Stimulated activated CD8-positive, alpha-beta memory T cell treated with anti-CD3 and anti-CD28 coated beads, Interleukin-4, amount 100 ng/mL, for 24 hours (primary cell): ENCODE measurements at regions not wholly inside any gene's neighbourhood (a gene's known extent, or its start where the extent isn't known, plus 50 kb on each side); places are given as distances from the start of the nearest gene placed in this dataset.

Source experiments
- DNase-seq: peaks from one replicate; pipeline ENCODE4 v3.0.0-alpha.2; 2020; ENCODE audit warnings: low read depth

- DNase-seq, result no peak
Observed at GRCh38 chr9:89883401-89884341, 278.9 kb downstream of the GADD45G start.

DNA sequence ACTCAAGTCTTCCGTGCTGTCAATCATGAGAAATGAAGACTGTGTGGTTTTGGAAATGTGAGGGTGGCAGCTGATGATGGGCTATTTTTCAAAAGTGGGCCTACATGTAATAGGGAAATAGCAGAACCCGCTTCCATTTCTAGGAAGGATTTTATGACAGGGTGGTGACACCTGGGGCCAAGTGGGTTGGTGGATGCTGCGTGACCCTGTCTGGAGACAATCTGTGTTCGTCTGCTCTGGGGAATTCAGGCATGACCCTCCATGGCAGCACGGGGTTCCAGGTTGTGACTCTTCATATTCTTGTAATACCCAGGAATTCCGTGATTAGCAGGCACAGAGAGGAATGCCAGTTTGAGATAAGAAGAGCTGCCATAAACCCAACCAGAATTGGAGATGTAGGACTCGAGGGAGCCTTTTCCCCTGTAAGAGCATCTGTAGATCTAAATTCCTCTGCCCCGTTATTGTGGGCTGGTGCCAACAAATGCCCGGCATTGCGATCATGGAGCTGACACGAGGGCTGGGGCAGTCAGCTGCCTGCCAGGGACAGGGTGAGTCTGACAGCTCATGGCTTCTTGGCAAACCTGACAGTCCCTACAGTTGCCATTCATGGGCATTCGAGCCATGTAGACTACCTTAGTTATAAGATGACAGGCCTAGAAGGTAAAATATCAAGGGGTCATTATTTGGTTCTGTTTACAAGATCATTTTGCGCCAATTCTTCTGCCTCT is 279.7 kb downstream of the GADD45G start:
- no peak for DNase-seq

DNA sequence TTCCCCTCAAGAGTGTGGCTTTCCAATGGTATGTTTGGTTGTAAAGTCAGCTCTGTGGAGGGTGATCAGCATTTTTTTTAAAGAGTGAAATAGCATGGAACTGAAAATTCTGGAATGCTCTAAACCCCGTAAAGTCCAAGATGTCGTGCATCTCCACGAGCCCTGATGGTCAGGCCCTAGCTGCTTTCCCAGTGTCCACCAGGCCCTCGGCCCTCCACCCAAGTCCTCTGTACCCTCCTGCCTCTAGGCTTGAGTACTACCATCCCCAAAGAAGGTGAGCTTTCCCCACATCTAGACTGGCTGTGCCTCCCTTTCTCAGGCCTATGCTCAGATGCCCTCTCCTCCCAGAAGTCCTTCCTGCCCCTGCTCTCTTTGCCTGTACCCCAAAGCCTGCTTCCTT is 280.3 kb downstream of the GADD45G start:
- DNase-seq, result no peak

- DNase-seq, result no peak
Observed at GRCh38 chr9:89886281-89886700, 281.5 kb downstream of the GADD45G start.

- no peak for DNase-seq
Observed at GRCh38 chr9:89887286-89887685, 282.5 kb downstream of the GADD45G start.

DNA sequence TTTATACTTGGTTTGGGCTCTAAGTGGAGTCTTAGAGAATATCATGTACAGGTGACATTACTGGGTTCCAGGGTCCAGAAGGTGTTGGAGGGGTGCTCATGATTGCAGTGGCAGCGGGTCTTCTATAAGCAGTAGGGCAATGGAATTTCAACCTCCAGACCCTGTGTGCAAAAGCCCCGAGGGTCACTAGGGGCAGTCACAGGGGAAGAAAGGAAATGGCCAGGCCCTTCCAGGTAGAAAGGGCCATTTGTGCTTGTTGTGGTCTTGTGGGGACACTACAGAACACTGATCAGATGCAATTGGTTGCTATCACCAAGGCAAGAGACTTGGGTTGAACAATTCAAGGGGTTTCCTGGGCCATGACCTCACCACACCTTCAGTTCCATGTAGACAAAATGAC is 283.4 kb downstream of the GADD45G start:
- DNase-seq, result no peak

DNA sequence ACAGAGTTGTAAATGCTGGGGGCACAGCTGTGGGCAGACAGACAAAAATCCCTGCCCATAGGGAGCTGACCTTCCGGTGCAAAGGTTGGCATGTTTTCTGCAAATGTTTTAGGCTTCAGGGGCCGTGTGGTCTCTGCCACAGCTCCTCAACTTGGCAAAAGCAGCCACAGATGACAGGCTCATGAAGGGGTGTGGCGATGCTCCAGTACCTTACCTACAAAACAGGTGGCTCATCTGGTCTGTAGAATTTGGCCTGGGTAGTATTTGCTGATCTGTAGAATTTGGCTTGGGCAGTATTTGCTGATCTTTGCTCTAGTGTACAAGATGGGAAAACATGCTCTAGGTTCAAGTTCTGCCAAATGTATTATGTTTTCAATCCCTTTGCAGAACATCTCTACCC is 283.9 kb downstream of the GADD45G start:
- DNase-seq, result no peak

GRCh38 chr9:89889865-89890264 is 285.1 kb downstream of the GADD45G start:
- DNase-seq, result no peak

GRCh38 chr9:89890326-89890980 is 285.6 kb downstream of the GADD45G start:
- no peak for DNase-seq

DNA sequence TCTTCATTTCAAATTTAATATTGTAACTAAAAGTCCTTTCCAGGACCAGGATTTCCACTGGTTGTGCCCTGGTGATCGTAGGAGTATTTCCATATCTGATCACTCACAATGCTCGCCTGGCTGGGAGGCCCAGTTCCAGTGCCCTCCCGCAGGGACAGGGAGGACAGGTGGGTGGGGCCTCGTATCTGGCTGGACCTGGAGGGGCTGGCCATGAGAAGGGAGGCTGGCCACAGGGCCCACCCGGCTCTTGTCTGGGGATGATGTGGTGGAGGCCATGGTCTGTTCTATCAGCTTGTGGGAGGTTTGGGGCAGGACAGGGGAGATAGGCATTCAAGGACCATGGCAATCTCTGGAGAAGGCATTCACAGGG is 286.4 kb downstream of the GADD45G start:
- DNase-seq, result no peak

DNA sequence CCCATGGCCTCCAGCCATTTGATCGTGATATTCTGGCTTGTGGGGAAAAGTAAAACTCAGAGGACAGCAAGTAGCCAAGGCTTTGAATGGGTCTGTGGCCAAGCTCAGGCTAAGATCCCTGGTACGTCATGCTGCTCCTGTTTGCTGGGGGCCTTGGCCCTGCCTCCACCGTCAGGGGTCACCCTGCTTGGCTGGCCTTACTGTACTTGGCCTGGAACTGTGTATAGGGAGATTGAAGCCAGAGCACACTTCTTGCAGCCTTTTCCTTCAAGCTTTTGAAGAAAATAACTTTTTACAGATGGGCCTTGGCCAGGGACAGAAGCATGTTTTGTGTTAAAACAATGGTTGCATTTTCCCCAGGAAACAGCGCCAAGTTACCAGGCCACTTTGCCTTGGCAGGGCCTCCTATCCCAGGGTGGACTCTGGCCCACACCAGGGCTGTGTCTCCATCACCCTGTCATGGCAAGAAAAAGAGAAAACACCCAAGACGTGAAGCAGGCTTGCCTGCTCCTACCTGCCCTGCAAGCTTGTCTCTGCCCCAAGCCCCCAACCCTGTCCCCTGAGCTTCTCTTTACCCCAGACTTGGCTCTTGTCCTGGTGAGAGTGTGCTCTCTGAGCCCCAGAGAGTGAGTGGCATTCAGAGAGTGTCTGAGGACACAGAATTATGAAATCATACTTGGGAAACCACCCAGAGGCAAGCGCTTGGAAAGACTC is 286.9 kb downstream of the GADD45G start:
- DNase-seq, result no peak

DNA sequence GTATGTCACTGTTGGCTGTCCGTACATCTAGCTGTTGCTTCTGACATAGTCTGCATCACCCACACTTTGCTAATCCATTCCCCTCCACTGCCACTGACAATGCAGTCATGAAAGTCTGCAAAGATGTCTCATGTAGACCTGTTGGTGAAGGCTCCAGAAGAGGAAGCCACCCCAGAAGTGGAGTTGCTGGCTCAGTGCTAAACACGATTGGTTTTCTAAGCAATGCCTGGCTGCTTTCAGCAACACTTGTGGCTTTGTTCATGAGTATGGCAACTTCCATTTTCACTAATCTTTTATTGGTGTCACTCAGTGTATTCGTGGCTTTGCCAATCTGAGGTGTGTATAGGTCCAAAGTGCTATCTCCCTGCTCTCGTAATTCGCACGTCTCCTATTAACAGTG is 288.1 kb downstream of the GADD45G start:
- DNase-seq, result no peak

- no peak for DNase-seq
Observed at GRCh38 chr9:89893886-89894285, 289.1 kb downstream of the GADD45G start.

GRCh38 chr9:89896806-89897340 is 292.1 kb downstream of the GADD45G start:
- no peak for DNase-seq

- DNase-seq, result no peak
Observed at GRCh38 chr9:89899573-89899972, 294.8 kb downstream of the GADD45G start.

DNA sequence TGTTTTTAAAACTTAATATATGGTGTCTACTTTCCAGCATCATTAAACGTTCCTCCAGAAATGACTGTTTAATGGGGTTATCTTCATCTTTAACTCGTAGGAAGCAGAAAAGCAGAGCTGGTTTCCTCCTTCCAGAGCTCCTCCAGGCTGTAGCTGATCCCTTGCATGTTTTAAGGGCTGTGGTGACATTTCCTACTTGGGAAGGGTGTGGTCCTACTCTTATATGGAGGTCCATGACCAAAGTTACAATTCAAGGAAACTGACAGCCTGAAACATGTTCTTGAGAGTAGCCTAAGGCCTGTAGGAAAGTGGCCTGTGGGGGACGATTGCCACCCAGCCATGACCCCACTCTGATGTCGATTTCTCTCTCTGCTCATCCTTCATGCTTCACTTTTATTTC is 297.1 kb downstream of the GADD45G start:
- DNase-seq, result no peak

DNA sequence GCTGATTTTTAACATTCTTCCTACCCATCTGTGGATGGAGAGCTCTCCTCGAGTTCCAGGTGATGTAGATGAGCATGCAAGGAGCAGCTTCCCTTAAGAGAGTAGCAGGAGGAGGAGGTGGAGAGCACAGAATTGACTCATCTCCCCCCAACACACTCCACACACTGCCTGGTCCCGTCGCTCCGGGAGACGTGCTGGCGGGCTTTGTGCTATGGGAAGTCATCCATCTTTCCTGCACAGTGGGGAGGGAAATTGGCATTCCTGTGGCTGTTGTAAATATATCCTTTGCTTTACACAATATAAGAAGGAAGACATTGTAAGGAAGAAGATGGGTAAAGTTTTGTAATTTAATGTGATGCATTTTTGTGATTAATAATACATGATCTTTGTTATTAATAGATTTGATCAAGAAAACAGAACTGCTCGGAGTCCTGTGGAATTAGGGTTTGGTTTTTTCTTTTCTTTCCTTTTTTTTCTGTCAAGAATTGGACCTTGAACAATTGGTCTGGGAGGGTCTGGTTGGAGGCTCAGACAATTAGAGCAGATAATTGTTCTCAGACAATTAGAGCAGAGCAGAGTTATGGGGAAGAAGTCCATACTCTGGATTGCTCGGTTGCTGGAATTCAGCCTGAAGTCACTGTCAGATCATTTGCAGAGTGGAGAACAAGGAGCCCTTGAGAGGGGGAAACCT is 297.8 kb downstream of the GADD45G start:
- DNase-seq, result no peak

DNA sequence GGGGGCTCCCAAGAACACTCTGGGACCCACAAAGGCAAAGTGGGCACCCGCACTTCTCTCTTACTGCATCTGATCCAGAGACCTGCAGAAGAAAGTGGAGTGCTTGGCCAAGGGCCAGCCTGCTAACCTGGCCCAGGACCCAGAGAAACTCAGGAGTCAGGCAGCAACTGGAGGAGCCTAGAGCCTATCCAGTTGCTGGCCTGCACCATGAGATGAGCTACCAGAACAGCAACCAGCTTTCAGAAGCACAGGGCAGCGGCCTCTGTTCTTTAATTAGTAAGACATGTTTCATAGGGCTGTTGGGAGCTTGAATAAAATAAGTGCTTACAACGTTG is 298.3 kb downstream of the GADD45G start:
- DNase-seq, result no peak

- DNase-seq, result no peak
Observed at GRCh38 chr9:89905606-89906338, 301.0 kb downstream of the GADD45G start.

DNA sequence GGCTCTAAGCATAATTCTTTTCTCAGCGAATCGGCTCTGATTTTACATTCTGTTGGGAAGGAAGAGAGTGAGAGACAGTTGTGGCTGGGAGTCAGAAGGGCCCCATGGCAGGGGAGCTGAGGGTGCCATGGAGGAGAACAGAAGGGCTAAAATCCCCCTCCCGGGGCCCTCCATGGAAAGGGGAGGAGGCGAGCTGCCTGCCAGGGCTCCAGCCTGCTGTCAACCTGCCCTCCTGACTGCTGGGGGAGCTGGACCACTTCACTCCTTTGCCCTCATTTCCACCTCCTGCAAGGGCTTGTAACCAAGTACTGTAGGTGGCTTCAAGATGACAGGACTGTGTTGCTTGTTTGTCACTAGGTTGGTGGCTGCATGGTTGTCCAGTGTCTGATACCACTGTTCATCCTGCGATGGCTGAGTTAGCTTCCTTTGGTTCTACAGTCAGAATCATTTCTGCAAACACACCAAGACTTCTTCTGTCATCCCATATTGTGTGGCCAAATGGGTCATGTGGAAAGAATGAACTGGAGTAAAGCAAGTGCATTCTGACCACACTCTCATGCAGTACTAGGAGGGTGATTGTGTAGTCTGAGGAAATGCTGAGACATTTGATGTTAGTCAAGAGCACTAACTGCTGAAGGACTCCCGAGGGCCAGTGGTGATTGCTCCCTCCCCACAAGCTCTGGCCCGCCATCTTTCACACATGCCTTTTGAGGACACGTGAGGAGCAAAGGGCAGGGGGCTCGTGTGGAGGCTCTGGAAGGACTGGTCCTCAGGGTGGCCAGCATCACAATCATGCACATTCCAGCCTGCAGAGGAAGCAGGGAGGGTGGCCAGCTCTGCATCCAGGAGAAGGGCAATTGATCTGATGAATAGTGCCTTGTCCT is 307.2 kb downstream of the GADD45G start:
- no peak for DNase-seq
